ENCODE measurements at regions not wholly inside any gene's neighbourhood (a gene's known extent, or its start where the extent isn't known, plus 50 kb on each side); places are given as distances from the start of the nearest gene placed in this dataset.

DNA sequence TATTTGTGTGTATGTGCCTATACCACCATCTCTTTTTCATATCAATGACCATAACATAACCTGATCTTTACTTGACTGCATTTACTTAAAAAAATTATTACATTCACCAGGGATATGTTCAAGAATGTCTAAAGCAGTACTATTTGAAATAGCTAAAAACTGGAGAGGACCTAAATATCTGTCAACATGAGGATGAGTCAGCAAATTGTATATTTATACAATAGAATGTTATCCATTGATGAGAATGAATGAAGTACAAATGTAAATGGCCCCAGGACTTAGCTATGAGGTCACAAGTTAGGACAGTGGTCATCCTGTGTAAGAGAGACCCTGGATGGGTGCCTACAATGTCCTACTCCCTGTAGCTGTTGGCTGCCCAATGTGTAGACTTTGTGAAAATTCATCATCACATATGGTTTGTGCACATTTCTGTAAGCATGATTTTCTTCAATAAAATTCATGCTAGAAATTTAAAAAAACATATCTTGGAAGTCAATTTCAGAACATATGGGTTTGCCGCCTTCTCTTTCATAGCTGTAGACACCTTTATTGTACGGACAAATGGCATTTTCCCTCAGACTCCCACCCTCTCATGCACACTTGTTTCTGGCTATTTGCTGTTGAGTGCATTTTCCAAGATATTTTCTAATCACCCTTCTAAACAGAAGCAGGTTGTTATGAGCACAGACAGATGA lies 202.4 kb downstream of the CDH26 start (continued):
- no peak for TF ChIP-seq ZNF354C (tag by site-specific recombination; IDR thresholded peaks at IDR 0.05; ENCODE audit: borderline replicate concordance, low read depth)
- no peak for TF ChIP-seq ZNF274 (IDR thresholded peaks at IDR 0.05; ENCODE audit: low read length)
- no peak for TF ChIP-seq ZNF274 (tag by site-specific recombination; IDR thresholded peaks at IDR 0.05; ENCODE audit: borderline replicate concordance)
- no peak for TF ChIP-seq ZNF670 (tag by site-specific recombination; IDR thresholded peaks at IDR 0.05; ENCODE audit: low read depth)
- TF ChIP-seq, protein P1, sequence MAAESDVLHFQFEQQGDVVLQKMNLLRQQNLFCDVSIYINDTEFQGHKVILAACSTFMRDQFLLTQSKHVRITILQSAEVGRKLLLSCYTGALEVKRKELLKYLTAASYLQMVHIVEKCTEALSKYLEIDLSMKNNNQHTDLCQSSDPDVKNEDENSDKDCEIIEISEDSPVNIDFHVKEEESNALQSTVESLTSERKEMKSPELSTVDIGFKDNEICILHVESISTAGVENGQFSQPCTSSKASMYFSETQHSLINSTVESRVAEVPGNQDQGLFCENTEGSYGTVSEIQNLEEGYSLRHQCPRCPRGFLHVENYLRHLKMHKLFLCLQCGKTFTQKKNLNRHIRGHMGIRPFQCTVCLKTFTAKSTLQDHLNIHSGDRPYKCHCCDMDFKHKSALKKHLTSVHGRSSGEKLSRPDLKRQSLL (tag by site-specific recombination; IDR thresholded peaks at IDR 0.05) = no peak
- no peak for TF ChIP-seq ZNF600 (tag by site-specific recombination; IDR thresholded peaks at IDR 0.05)
- TF ChIP-seq YY2 (tag by site-specific recombination; IDR thresholded peaks at IDR 0.05) = no peak
- TF ChIP-seq ZNF24 (tag by site-specific recombination; IDR thresholded peaks at IDR 0.05) = no peak
- no peak for TF ChIP-seq ZNF155 (tag by site-specific recombination; IDR thresholded peaks at IDR 0.05)
- no peak for TF ChIP-seq SCRT1 (tag by site-specific recombination; IDR thresholded peaks at IDR 0.05; ENCODE audit: borderline replicate concordance)

DNA sequence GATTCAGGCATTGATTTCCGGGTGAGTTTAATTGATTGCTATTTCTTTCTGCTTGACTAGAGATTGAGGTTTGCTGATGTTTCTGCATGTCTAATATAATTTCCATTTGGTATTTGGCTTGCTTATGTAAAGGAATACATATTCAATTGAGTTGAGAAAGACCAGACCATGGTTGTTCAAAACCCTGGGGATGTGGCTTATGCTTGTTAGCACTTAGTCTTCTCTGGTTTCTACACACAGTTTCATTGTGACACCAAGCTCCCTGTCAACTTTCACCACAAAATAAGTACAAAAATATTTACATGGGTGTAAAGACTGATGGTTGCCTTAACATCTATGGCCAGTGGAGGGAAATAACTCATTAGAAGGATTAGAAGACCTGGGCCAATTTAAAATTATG lies 209.6 kb downstream of the CDH26 start:
- TF ChIP-seq KLF16 (tag by site-specific recombination; IDR thresholded peaks at IDR 0.05) (no peak), KLF7 (tag by site-specific recombination; IDR thresholded peaks at IDR 0.05; ENCODE audit: borderline replicate concordance) (no peak)
- ChIA-PET CTCF (interaction anchor here (0.6 to 1.1 kb wide), 2 partner anchors 31 to 45 kb away, joined by 3 to 4 read pairs; no protein-coding TSS in a partner anchor), POLR2A (no interaction called here)
- no peak overlapping the region for H3K27ac ChIP-seq (ENCODE audit: extremely low read depth, low read depth, low read length)
- H3K36me3 ChIP-seq (ENCODE audit: control insufficient read depth in 2 of 2, insufficient read depth in 1 of 2, low read length in 2 of 2) = no peaks in the 10 kb centered on the region
- H3K9me3 ChIP-seq (ENCODE audit: control insufficient read depth, insufficient read depth, low read depth, low read length) = no peaks in the 10 kb centered on the region
- H3K4me1 ChIP-seq (ENCODE audit: control insufficient read depth, insufficient read depth, low read length) = no peaks in the 10 kb centered on the region
- no peak overlapping the region for H3K4me3 ChIP-seq (ENCODE audit: low read depth, low read length)

DNA sequence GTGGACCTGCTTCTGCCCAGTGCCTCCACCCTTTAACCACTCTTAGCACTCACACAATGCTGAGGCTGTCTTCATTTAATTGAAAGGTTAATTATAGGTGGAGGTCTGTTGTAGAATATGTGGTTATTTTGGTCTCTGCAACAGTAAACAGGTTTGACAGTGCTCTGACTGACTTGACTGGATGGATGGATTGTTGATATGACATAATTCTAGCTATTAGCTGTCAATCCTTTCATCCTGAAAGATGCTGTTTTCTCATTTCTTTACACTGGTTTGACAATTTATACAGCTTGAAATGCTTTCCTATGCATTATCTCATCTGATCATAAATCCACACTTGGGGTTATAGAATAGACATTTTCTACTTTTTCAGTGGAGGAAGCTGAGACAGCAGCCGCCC lies 210.7 kb downstream of the CDH26 start:
- Histone ChIP-seq H3K4me3 (ENCODE audit: low read depth, low read length) (no peak overlapping the region), H3K4me1 (ENCODE audit: control insufficient read depth, insufficient read depth, low read length) (no peaks in the 10 kb centered on the region), H3K9me3 (ENCODE audit: control insufficient read depth, insufficient read depth, low read depth, low read length) (no peaks in the 10 kb centered on the region), H3K36me3 (ENCODE audit: control insufficient read depth in 2 of 2, insufficient read depth in 1 of 2, low read length in 2 of 2) (no peaks in the 10 kb centered on the region), H3K27ac (ENCODE audit: extremely low read depth, low read depth, low read length) (no peak overlapping the region)
- ChIA-PET CTCF (no interaction called here), POLR2A (no interaction called here)
- TF ChIP-seq GLI2 (tag by site-specific recombination; IDR thresholded peaks at IDR 0.05; ENCODE audit: borderline replicate concordance, low read depth) = no peak
- TF ChIP-seq, protein P2, sequence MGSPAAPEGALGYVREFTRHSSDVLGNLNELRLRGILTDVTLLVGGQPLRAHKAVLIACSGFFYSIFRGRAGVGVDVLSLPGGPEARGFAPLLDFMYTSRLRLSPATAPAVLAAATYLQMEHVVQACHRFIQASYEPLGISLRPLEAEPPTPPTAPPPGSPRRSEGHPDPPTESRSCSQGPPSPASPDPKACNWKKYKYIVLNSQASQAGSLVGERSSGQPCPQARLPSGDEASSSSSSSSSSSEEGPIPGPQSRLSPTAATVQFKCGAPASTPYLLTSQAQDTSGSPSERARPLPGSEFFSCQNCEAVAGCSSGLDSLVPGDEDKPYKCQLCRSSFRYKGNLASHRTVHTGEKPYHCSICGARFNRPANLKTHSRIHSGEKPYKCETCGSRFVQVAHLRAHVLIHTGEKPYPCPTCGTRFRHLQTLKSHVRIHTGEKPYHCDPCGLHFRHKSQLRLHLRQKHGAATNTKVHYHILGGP (tag by site-specific recombination; IDR thresholded peaks at IDR 0.05) = no peak
- no peak for TF ChIP-seq ZNF600 (tag by site-specific recombination; IDR thresholded peaks at IDR 0.05)
- no peak for TF ChIP-seq ZNF175 (tag by site-specific recombination; IDR thresholded peaks at IDR 0.05)
- TF ChIP-seq ZNF416 (tag by site-specific recombination; IDR thresholded peaks at IDR 0.05) = no peak
- TF ChIP-seq ZNF133 (tag by site-specific recombination; IDR thresholded peaks at IDR 0.05) = no peak

DNA sequence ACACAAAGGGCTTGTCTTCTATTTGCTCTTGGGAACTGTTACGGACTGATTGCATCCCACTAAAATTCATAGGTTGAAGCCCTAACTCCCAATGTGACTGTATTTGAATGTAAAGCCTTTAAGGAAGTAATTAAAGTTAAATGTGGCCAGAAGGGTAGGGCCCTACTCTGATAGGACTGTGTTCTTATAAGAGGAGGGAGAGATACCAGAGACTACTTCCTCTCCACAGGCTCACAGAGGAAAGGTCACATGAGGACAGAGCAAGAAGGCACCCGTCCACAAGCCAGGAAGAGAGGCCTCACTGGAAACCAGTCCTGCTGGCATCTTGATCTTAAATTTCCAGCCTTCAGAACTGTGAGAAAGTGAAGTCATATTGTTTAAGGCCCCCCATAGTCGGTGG lies 211.9 kb downstream of the CDH26 start:
- ChIA-PET CTCF (no interaction called here), POLR2A (no interaction called here)
- H3K4me3 ChIP-seq (ENCODE audit: low read depth, low read length) = no peak overlapping the region
- H3K9me3 ChIP-seq (ENCODE audit: control insufficient read depth, insufficient read depth, low read depth, low read length) = no peaks in the 10 kb centered on the region
- no peak overlapping the region for H3K27ac ChIP-seq (ENCODE audit: extremely low read depth, low read depth, low read length)
- no peaks in the 10 kb centered on the region for H3K36me3 ChIP-seq (ENCODE audit: control insufficient read depth in 2 of 2, insufficient read depth in 1 of 2, low read length in 2 of 2)
- TF ChIP-seq, protein P3, sequence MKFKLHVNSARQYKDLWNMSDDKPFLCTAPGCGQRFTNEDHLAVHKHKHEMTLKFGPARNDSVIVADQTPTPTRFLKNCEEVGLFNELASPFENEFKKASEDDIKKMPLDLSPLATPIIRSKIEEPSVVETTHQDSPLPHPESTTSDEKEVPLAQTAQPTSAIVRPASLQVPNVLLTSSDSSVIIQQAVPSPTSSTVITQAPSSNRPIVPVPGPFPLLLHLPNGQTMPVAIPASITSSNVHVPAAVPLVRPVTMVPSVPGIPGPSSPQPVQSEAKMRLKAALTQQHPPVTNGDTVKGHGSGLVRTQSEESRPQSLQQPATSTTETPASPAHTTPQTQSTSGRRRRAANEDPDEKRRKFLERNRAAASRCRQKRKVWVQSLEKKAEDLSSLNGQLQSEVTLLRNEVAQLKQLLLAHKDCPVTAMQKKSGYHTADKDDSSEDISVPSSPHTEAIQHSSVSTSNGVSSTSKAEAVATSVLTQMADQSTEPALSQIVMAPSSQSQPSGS (tag by site-specific recombination; IDR thresholded peaks at IDR 0.05; ENCODE audit: low read depth) = no peak
- TF ChIP-seq TRIM28 (IDR thresholded peaks at IDR 0.05; ENCODE audit: borderline replicate concordance, low read length) = no peak
- H3K4me1 ChIP-seq (ENCODE audit: control insufficient read depth, insufficient read depth, low read length) = no peaks in the 10 kb centered on the region

Data from HEK293 (cell line).